Lower leg skin (tissue), 3 donors: ENCODE measurements at regions not wholly inside any gene's neighbourhood (a gene's known extent, or its start where the extent isn't known, plus 50 kb on each side); places are given as distances from the start of the nearest gene placed in this dataset.

Experiments
- POLR2A ChIP-seq, 2 donors: fragments of 450-650 bp; IDR thresholded peaks; one replicate each; pipeline ENCODE4 v1.6.1; 2016 to 2017; ENCODE audit warnings: antibody characterized with exemption in 2 of 2, mild to moderate bottlenecking in 1 of 2, moderate library complexity in 1 of 2
- TF ChIP-seq, protein P1 (sequence below), 3 donors: fragments of 450-650 bp; IDR thresholded peaks; one replicate each; pipeline ENCODE4 v1.5.1; 2016; ENCODE audit warnings: antibody characterized with exemption in 3 of 3, mild to moderate bottlenecking in 3 of 3, moderate library complexity in 2 of 3

DNA sequence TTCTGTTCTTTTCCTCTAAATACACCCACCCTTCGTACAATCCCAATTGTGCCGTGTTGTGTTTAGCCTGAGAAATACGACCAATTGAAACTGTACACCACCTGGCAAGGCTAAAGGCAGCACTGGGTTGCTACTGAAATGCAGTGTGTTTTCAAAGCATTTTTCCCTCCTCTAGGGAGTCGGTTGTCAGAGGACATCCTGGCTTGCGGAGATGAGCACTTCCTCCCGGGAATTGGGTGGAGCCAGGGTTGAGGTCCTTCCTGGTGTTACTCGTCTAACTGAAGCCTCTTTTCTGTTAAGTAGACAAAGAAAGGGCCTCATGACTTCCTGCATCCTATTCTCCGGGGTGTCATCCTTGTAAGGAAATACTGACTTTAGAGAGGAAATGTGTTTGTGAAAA, 133.5 kb downstream of the MTPAP start:
- TF ChIP-seq, protein P1, sequence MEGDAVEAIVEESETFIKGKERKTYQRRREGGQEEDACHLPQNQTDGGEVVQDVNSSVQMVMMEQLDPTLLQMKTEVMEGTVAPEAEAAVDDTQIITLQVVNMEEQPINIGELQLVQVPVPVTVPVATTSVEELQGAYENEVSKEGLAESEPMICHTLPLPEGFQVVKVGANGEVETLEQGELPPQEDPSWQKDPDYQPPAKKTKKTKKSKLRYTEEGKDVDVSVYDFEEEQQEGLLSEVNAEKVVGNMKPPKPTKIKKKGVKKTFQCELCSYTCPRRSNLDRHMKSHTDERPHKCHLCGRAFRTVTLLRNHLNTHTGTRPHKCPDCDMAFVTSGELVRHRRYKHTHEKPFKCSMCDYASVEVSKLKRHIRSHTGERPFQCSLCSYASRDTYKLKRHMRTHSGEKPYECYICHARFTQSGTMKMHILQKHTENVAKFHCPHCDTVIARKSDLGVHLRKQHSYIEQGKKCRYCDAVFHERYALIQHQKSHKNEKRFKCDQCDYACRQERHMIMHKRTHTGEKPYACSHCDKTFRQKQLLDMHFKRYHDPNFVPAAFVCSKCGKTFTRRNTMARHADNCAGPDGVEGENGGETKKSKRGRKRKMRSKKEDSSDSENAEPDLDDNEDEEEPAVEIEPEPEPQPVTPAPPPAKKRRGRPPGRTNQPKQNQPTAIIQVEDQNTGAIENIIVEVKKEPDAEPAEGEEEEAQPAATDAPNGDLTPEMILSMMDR (IDR thresholded peaks at IDR 0.05): no peak
- TF ChIP-seq POLR2A (IDR thresholded peaks at IDR 0.05): no peak
